GM23338 (cell line): ENCODE measurements at regions not wholly inside any gene's neighbourhood (a gene's known extent, or its start where the extent isn't known, plus 50 kb on each side); places are given as distances from the start of the nearest gene placed in this dataset.

Experiments used
- ATAC-seq: fragments of 200-7000 bp; cut with Tn5 transposase; 3 replicates; pipeline ENCODE4 v1.9.1; 2020
- DNase-seq: peaks from one replicate; pipeline ENCODE4 v3.0.0-alpha.2; 2015; ENCODE audit warnings: low spot score
- H2AFZ ChIP-seq: fragments of 200-600 bp; sonication (generic); 2 replicates; pipeline ENCODE4 v1.8.0; 2016; ENCODE audit warnings: antibody characterized with exemption, mild to moderate bottlenecking, moderate library complexity
- H3F3A ChIP-seq: fragments of 200-600 bp; sonication (generic); replicated peaks from 2 replicates; pipeline ENCODE4 v1.8.0; 2017; ENCODE audit warnings: antibody characterized with exemption, mixed run types, low read depth
- H3K27ac ChIP-seq: fragments of 200-600 bp; sonication (generic); 2 replicates; pipeline ENCODE4 v1.6.1; 2016; ENCODE audit warnings: low read depth
- H3K27me3 ChIP-seq: fragments of 200-600 bp; sonication (generic); 2 replicates; pipeline ENCODE4 v1.8.0; 2016; ENCODE audit warnings: mild to moderate bottlenecking, mixed run types, moderate library complexity; ENCODE audit not compliant: insufficient read depth
- H3K36me3 ChIP-seq: fragments of 200-600 bp; sonication (generic); 2 replicates; pipeline ENCODE4 v1.8.0; 2016; ENCODE audit warnings: mild to moderate bottlenecking; ENCODE audit not compliant: insufficient read depth
- H3K4me1 ChIP-seq: fragments of 200-600 bp; sonication (generic); 2 replicates; pipeline ENCODE4 v1.8.0; 2016; ENCODE audit warnings: mild to moderate bottlenecking, moderate library complexity; ENCODE audit not compliant: insufficient read depth
- H3K4me2 ChIP-seq: fragments of 200-600 bp; sonication (generic); 2 replicates; pipeline ENCODE4 v1.7.1; 2017; ENCODE audit warnings: mixed run types
- H3K4me3 ChIP-seq: fragments of 200-600 bp; sonication (generic); 2 replicates; pipeline ENCODE4 v1.6.1; 2016; ENCODE audit warnings: mixed run types
- H3K79me2 ChIP-seq: fragments of 200-600 bp; sonication (generic); replicated peaks from 2 replicates; pipeline ENCODE4 v1.8.0; 2017; ENCODE audit warnings: mild to moderate bottlenecking; ENCODE audit not compliant: insufficient read depth
- H3K9me2 ChIP-seq: fragments of 200-600 bp; sonication (generic); 2 replicates; pipeline ENCODE4 v1.8.0; 2017; ENCODE audit not compliant: insufficient read depth
- H4K20me1 ChIP-seq: fragments of 200-600 bp; sonication (generic); replicated peaks from 2 replicates; pipeline ENCODE4 v1.8.0; 2017; ENCODE audit warnings: mild to moderate bottlenecking; ENCODE audit not compliant: insufficient read depth
- H3K27ac Mint-ChIP-seq: 2 replicates; pipeline ENCODE4 v1.8.0; 2020; ENCODE audit warnings: inconsistent platforms, mild to moderate bottlenecking, moderate library complexity, mixed read lengths
- H3K27me3 Mint-ChIP-seq: 3 replicates; pipeline ENCODE4 v1.8.0; 2022; ENCODE audit warnings: low read depth, mild to moderate bottlenecking, moderate library complexity, mixed read lengths, inconsistent platforms; ENCODE audit not compliant: insufficient read depth, poor library complexity
- H3K36me3 Mint-ChIP-seq: 3 replicates; pipeline ENCODE4 v1.8.0; 2021; ENCODE audit warnings: low read depth, mild to moderate bottlenecking, inconsistent platforms, moderate library complexity, mixed read lengths
- H3K4me1 Mint-ChIP-seq: 3 replicates; pipeline ENCODE4 v1.8.0; 2020; ENCODE audit warnings: mild to moderate bottlenecking, inconsistent platforms, mixed read lengths
- H3K4me3 Mint-ChIP-seq: 3 replicates; pipeline ENCODE4 v1.8.0; 2021; ENCODE audit warnings: moderate library complexity, mild to moderate bottlenecking, inconsistent platforms, mixed read lengths
- H3K9me3 Mint-ChIP-seq: 3 replicates; pipeline ENCODE4 v1.8.0; 2020; ENCODE audit warnings: moderate library complexity, mild to moderate bottlenecking, inconsistent platforms, mixed read lengths
- CREB1 ChIP-seq: fragments of 250-450 bp; sonication (Bioruptor Pico); IDR thresholded peaks from 2 replicates; pipeline ENCODE4 v1.5.0; 2020; ENCODE audit warnings: low read depth, mild to moderate bottlenecking, moderate library complexity
- EZH2 ChIP-seq: fragments of 200-600 bp; sonication (generic); IDR thresholded peaks from one replicate; pipeline ENCODE4 v1.8.0; 2017; ENCODE audit warnings: antibody characterized with exemption, mild to moderate bottlenecking, low read depth; ENCODE audit not compliant: unreplicated experiment
- EZH2phosphoT487 ChIP-seq: fragments of 200-600 bp; sonication (generic); IDR thresholded peaks from one replicate; pipeline ENCODE4 v1.8.1; 2018; ENCODE audit warnings: antibody characterized with exemption; ENCODE audit not compliant: unreplicated experiment
- NANOG ChIP-seq: IDR thresholded peaks from 2 replicates; pipeline ENCODE4 v1.6.1; 2016; ENCODE audit warnings: antibody characterized with exemption, borderline replicate concordance
- POLR2AphosphoS5 ChIP-seq: IDR thresholded peaks from 2 replicates; pipeline ENCODE4 v1.6.1; 2016; ENCODE audit warnings: antibody characterized with exemption, low read depth
- STAT1 ChIP-seq: IDR thresholded peaks from one replicate; pipeline ENCODE4 v1.6.1; 2016; ENCODE audit warnings: antibody characterized with exemption; ENCODE audit not compliant: unreplicated experiment
- ZNF114 ChIP-seq: fragments of 250-450 bp; sonication (Bioruptor Pico); IDR thresholded peaks from 2 replicates; pipeline ENCODE4 v1.5.0; 2020; ENCODE audit warnings: mild to moderate bottlenecking, moderate library complexity
- ZNF331 ChIP-seq: fragments of 250-450 bp; sonication (Bioruptor Pico); IDR thresholded peaks from 2 replicates; pipeline ENCODE4 v1.5.0; 2020; ENCODE audit warnings: low read depth, mild to moderate bottlenecking, moderate library complexity
- TF ChIP-seq, protein P1 (sequence below): IDR thresholded peaks from 2 replicates; pipeline ENCODE4 v1.6.1; 2016; ENCODE audit warnings: antibody characterized with exemption
- TF ChIP-seq, protein P2 (sequence below): IDR thresholded peaks from one replicate; pipeline ENCODE4 v1.6.1; 2018; ENCODE audit warnings: antibody characterized with exemption; ENCODE audit not compliant: unreplicated experiment
- TF ChIP-seq, protein P3 (sequence below), 2 experiments: fragments of 200-600 bp in 1 of 2; sonication (generic) in 1 of 2; conservative IDR thresholded peaks; 2 replicates each; pipeline versions ENCODE4 v1.5.1 to v1.6.1; 2016 to 2017; ENCODE audit warnings: antibody characterized with exemption in 2 of 2, low read depth in 2 of 2, mild to moderate bottlenecking in 2 of 2, moderate library complexity in 1 of 2
- TF ChIP-seq, protein P4 (sequence below): fragments of 250-450 bp; sonication (Bioruptor Pico); IDR thresholded peaks from 2 replicates; pipeline ENCODE4 v1.5.0; 2020; ENCODE audit warnings: mild to moderate bottlenecking, moderate library complexity

DNA sequence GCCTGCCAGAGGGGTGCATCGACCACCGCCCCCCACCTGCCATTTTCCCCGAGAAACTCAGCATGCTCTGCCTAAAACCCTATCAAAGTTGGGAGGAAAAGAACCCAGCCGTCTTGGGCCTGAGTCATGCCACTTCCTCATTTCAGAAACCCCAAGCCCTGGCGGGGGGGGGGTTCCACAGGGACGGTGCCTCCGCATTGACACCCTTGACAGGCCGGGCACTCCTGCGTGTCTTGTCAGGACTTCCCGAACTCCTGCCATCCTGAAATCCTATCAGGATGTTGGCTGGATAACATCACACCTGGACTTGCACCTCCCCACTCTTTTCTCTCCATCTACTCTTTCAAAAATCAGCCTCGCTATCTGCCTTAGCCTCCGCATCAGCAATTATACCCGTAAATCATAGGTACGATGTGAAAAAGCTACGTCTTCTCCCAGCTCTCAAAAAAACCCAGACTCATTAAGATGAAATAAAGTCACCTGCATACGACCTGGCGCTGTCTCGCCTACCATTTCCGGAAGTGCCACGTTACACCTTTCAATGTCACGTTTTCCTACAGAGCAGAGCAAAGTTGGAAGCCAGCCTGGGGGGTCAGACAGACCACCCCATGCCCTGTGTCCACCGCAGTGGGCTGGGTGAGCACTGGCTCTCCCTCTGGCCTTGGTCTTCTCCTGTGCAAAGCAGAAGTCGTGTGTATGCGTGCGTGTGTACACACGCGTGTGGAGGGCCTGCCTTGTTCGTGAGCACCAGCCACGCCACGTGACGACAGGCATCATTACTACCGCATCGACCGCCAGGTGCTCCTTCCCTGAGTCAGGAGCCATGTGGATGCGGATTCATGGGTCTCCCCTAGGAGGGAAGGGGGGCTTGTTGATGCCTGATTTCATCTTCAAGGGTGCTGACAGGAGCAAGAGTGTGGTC, 96.7 kb downstream of the RFLNA start:
- H3K9me3 Mint-ChIP-seq = peaks cover 2% of the 10 kb centered on the region; the same call in 2 of the 3 replicates
- Histone ChIP-seq H4K20me1 (peaks cover 3% of the 10 kb centered on the region; the same call in 1 of the 2 replicates), H3K4me2 (no peak overlapping the region), H3K27ac (peak overlapping the region; percentile 26; the same call in 1 of the 2 replicates), H3K27me3 (no peaks in the 10 kb centered on the region), H3K79me2 (peaks cover 4% of the 10 kb centered on the region; the same call in 1 of the 2 replicates), H3K4me3 (no peak overlapping the region), H3K4me1 (no peaks in the 10 kb centered on the region), H2AFZ (no peak overlapping the region), H3K36me3 (no peaks in the 10 kb centered on the region), H3K9me2 (no peaks in the 10 kb centered on the region), H3F3A (no peaks in the 10 kb centered on the region)
- H3K4me3 Mint-ChIP-seq = no peak overlapping the region
- peak overlapping the region; percentile 56; the same call in 1 of the 2 replicates for H3K27ac Mint-ChIP-seq
- TF ChIP-seq NANOG (no peak), ZNF331 (no peak), POLR2AphosphoS5 (no peak), EZH2 (no peak), EZH2phosphoT487 (no peak), CREB1 (no peak), ZNF114 (no peak), STAT1 (no peak)
- TF ChIP-seq, protein P1, sequence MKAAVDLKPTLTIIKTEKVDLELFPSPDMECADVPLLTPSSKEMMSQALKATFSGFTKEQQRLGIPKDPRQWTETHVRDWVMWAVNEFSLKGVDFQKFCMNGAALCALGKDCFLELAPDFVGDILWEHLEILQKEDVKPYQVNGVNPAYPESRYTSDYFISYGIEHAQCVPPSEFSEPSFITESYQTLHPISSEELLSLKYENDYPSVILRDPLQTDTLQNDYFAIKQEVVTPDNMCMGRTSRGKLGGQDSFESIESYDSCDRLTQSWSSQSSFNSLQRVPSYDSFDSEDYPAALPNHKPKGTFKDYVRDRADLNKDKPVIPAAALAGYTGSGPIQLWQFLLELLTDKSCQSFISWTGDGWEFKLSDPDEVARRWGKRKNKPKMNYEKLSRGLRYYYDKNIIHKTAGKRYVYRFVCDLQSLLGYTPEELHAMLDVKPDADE = no peak
- TF ChIP-seq, protein P2, sequence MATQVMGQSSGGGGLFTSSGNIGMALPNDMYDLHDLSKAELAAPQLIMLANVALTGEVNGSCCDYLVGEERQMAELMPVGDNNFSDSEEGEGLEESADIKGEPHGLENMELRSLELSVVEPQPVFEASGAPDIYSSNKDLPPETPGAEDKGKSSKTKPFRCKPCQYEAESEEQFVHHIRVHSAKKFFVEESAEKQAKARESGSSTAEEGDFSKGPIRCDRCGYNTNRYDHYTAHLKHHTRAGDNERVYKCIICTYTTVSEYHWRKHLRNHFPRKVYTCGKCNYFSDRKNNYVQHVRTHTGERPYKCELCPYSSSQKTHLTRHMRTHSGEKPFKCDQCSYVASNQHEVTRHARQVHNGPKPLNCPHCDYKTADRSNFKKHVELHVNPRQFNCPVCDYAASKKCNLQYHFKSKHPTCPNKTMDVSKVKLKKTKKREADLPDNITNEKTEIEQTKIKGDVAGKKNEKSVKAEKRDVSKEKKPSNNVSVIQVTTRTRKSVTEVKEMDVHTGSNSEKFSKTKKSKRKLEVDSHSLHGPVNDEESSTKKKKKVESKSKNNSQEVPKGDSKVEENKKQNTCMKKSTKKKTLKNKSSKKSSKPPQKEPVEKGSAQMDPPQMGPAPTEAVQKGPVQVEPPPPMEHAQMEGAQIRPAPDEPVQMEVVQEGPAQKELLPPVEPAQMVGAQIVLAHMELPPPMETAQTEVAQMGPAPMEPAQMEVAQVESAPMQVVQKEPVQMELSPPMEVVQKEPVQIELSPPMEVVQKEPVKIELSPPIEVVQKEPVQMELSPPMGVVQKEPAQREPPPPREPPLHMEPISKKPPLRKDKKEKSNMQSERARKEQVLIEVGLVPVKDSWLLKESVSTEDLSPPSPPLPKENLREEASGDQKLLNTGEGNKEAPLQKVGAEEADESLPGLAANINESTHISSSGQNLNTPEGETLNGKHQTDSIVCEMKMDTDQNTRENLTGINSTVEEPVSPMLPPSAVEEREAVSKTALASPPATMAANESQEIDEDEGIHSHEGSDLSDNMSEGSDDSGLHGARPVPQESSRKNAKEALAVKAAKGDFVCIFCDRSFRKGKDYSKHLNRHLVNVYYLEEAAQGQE = no peak
- TF ChIP-seq, protein P3, sequence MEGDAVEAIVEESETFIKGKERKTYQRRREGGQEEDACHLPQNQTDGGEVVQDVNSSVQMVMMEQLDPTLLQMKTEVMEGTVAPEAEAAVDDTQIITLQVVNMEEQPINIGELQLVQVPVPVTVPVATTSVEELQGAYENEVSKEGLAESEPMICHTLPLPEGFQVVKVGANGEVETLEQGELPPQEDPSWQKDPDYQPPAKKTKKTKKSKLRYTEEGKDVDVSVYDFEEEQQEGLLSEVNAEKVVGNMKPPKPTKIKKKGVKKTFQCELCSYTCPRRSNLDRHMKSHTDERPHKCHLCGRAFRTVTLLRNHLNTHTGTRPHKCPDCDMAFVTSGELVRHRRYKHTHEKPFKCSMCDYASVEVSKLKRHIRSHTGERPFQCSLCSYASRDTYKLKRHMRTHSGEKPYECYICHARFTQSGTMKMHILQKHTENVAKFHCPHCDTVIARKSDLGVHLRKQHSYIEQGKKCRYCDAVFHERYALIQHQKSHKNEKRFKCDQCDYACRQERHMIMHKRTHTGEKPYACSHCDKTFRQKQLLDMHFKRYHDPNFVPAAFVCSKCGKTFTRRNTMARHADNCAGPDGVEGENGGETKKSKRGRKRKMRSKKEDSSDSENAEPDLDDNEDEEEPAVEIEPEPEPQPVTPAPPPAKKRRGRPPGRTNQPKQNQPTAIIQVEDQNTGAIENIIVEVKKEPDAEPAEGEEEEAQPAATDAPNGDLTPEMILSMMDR (conservative IDR thresholded peaks at IDR 0.05; ENCODE audit: low read depth in 2 of 2) = no peak
- TF ChIP-seq, protein P4, sequence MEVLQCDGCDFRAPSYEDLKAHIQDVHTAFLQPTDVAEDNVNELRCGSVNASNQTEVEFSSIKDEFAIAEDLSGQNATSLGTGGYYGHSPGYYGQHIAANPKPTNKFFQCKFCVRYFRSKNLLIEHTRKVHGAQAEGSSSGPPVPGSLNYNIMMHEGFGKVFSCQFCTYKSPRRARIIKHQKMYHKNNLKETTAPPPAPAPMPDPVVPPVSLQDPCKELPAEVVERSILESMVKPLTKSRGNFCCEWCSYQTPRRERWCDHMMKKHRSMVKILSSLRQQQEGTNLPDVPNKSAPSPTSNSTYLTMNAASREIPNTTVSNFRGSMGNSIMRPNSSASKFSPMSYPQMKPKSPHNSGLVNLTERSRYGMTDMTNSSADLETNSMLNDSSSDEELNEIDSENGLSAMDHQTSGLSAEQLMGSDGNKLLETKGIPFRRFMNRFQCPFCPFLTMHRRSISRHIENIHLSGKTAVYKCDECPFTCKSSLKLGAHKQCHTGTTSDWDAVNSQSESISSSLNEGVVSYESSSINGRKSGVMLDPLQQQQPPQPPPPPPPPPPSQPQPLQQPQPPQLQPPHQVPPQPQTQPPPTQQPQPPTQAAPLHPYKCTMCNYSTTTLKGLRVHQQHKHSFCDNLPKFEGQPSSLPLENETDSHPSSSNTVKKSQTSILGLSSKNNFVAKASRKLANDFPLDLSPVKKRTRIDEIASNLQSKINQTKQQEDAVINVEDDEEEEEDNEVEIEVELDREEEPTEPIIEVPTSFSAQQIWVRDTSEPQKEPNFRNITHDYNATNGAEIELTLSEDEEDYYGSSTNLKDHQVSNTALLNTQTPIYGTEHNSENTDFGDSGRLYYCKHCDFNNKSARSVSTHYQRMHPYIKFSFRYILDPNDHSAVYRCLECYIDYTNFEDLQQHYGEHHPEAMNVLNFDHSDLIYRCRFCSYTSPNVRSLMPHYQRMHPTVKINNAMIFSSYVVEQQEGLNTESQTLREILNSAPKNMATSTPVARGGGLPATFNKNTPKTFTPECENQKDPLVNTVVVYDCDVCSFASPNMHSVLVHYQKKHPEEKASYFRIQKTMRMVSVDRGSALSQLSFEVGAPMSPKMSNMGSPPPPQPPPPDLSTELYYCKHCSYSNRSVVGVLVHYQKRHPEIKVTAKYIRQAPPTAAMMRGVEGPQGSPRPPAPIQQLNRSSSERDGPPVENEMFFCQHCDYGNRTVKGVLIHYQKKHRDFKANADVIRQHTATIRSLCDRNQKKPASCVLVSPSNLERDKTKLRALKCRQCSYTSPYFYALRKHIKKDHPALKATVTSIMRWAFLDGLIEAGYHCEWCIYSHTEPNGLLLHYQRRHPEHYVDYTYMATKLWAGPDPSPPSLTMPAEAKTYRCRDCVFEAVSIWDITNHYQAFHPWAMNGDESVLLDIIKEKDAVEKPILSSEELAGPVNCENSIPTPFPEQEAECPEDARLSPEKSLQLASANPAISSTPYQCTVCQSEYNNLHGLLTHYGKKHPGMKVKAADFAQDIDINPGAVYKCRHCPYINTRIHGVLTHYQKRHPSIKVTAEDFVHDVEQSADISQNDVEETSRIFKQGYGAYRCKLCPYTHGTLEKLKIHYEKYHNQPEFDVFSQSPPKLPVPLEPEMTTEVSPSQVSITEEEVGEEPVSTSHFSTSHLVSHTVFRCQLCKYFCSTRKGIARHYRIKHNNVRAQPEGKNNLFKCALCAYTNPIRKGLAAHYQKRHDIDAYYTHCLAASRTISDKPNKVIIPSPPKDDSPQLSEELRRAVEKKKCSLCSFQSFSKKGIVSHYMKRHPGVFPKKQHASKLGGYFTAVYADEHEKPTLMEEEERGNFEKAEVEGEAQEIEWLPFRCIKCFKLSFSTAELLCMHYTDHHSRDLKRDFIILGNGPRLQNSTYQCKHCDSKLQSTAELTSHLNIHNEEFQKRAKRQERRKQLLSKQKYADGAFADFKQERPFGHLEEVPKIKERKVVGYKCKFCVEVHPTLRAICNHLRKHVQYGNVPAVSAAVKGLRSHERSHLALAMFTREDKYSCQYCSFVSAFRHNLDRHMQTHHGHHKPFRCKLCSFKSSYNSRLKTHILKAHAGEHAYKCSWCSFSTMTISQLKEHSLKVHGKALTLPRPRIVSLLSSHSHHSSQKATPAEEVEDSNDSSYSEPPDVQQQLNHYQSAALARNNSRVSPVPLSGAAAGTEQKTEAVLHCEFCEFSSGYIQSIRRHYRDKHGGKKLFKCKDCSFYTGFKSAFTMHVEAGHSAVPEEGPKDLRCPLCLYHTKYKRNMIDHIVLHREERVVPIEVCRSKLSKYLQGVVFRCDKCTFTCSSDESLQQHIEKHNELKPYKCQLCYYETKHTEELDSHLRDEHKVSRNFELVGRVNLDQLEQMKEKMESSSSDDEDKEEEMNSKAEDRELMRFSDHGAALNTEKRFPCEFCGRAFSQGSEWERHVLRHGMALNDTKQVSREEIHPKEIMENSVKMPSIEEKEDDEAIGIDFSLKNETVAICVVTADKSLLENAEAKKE = no peak
- DNase-seq (no peak), ATAC-seq (no peak)
- H3K27me3 Mint-ChIP-seq = peaks cover 14% of the 10 kb centered on the region
- peaks cover 19% of the 10 kb centered on the region for H3K36me3 Mint-ChIP-seq
- H3K4me1 Mint-ChIP-seq = peaks cover 13% of the 10 kb centered on the region; the same call in 2 of the 3 replicates
